WTC11 (cell line): ENCODE measurements at regions not wholly inside any gene's neighbourhood (a gene's known extent, or its start where the extent isn't known, plus 50 kb on each side); places are given as distances from the start of the nearest gene placed in this dataset.

ENCODE experiments used
- ATAC-seq: fragments of 200-7000 bp; cut with Tn5 transposase; 2 replicates; pipeline ENCODE4 v1.10.0; 2021; ENCODE audit warnings: mild to moderate bottlenecking, moderate library complexity
- CTCF ChIA-PET: fragments of 300-600 bp; sonication (Branson Sonifier 250); formaldehyde crosslinking; loops from one replicate; lab custom pipeline; 2021; ENCODE audit warnings: antibody characterized with exemption; lab: Charles Lee
- POLR2A ChIA-PET: fragments of 350-600 bp; sonication (Branson Sonifier 250); formaldehyde crosslinking; loops from one replicate; lab custom pipeline; 2021; ENCODE audit warnings: antibody characterized with exemption; lab: Charles Lee
- DNase-seq: peaks from one replicate; pipeline ENCODE4 v3.0.0; 2021; ENCODE audit warnings: low spot score
- H3K27ac Mint-ChIP-seq: 2 replicates; pipeline ENCODE4 v1.8.0; 2021; ENCODE audit warnings: mixed read lengths
- H3K27me3 Mint-ChIP-seq: 2 replicates; pipeline ENCODE4 v1.8.0; 2021; ENCODE audit warnings: low read depth, mild to moderate bottlenecking, moderate library complexity, mixed read lengths
- H3K36me3 Mint-ChIP-seq: 2 replicates; pipeline ENCODE4 v1.8.0; 2021; ENCODE audit warnings: mixed read lengths
- H3K4me1 Mint-ChIP-seq: 2 replicates; pipeline ENCODE4 v1.8.0; 2022; ENCODE audit warnings: mixed read lengths
- H3K4me3 Mint-ChIP-seq: 2 replicates; pipeline ENCODE4 v1.8.0; 2021; ENCODE audit warnings: mild to moderate bottlenecking, moderate library complexity, mixed read lengths
- H3K9me3 Mint-ChIP-seq: 2 replicates; pipeline ENCODE4 v1.8.0; 2021; ENCODE audit warnings: mixed read lengths
- AR ChIP-seq: fragments of 250-450 bp; sonication (Bioruptor Pico); IDR thresholded peaks from 2 replicates; pipeline ENCODE4 v1.9.0; 2021; ENCODE audit warnings: mild to moderate bottlenecking
- ARID4B ChIP-seq: sonication (generic); formaldehyde crosslinking; IDR thresholded peaks from 2 replicates; pipeline ENCODE4 v1.8.0; 2023; ENCODE audit warnings: missing genetic modification reagents, mild to moderate bottlenecking, borderline replicate concordance
- CDX4 ChIP-seq: fragments of 250-450 bp; sonication (Bioruptor Pico); IDR thresholded peaks from 2 replicates; pipeline ENCODE4 v1.9.0; 2021; ENCODE audit warnings: moderate library complexity, mild to moderate bottlenecking, inconsistent platforms, borderline replicate concordance
- CREB1 ChIP-seq: sonication (generic); formaldehyde crosslinking; IDR thresholded peaks from 2 replicates; pipeline ENCODE4 v1.8.0; 2023; ENCODE audit warnings: mild to moderate bottlenecking, missing genetic modification reagents
- E2F5 ChIP-seq: sonication (generic); formaldehyde crosslinking; IDR thresholded peaks from 2 replicates; pipeline ENCODE4 v1.8.1; 2022; ENCODE audit warnings: mild to moderate bottlenecking, moderate library complexity, missing genetic modification reagents
- ELF4 ChIP-seq: sonication (generic); formaldehyde crosslinking; IDR thresholded peaks from 2 replicates; pipeline ENCODE4 v1.8.1; 2022; ENCODE audit warnings: low read depth, mild to moderate bottlenecking, moderate library complexity, missing genetic modification reagents
- EMX1 ChIP-seq: fragments of 250-450 bp; sonication (Bioruptor Pico); IDR thresholded peaks from 2 replicates; pipeline ENCODE4 v1.8.0; 2021; ENCODE audit warnings: mild to moderate bottlenecking
- ETV6 ChIP-seq: sonication (generic); formaldehyde crosslinking; IDR thresholded peaks from 2 replicates; pipeline ENCODE4 v1.8.1; 2022; ENCODE audit warnings: mild to moderate bottlenecking, missing genetic modification reagents
- FOXP4 ChIP-seq: sonication (generic); formaldehyde crosslinking; IDR thresholded peaks from 2 replicates; pipeline ENCODE4 v1.8.0; 2022; ENCODE audit warnings: mild to moderate bottlenecking, missing genetic modification reagents
- GRHL2 ChIP-seq: fragments of 250-450 bp; sonication (Bioruptor Pico); IDR thresholded peaks from 2 replicates; pipeline ENCODE4 v1.8.0; 2022; ENCODE audit warnings: mild to moderate bottlenecking, moderate library complexity; ENCODE audit not compliant: insufficient replicate concordance, severe bottlenecking
- GTF2I ChIP-seq: fragments of 250-450 bp; sonication (Bioruptor Pico); conservative IDR thresholded peaks from 2 replicates; pipeline ENCODE4 v1.4.0; 2021; ENCODE audit warnings: mild to moderate bottlenecking
- IRF2 ChIP-seq: sonication (generic); formaldehyde crosslinking; IDR thresholded peaks from 2 replicates; pipeline ENCODE4 v1.8.0; 2022; ENCODE audit warnings: low read depth, missing genetic modification reagents, borderline replicate concordance
- KAT7 ChIP-seq: sonication (generic); formaldehyde crosslinking; IDR thresholded peaks from 2 replicates; pipeline ENCODE4 v1.8.1; 2023; ENCODE audit warnings: missing genetic modification reagents, mild to moderate bottlenecking, borderline replicate concordance
- MYBL2 ChIP-seq: sonication (generic); formaldehyde crosslinking; IDR thresholded peaks from 2 replicates; pipeline ENCODE4 v1.8.1; 2023; ENCODE audit warnings: mild to moderate bottlenecking, moderate library complexity, missing genetic modification reagents
- NFATC4 ChIP-seq: fragments of 250-450 bp; sonication (Bioruptor Pico); IDR thresholded peaks from 2 replicates; pipeline ENCODE4 v1.9.0; 2021; ENCODE audit warnings: mild to moderate bottlenecking
- NR1H2 ChIP-seq: sonication (generic); formaldehyde crosslinking; IDR thresholded peaks from 2 replicates; pipeline ENCODE4 v1.9.0; 2021; ENCODE audit warnings: mild to moderate bottlenecking, moderate library complexity, missing genetic modification reagents
- NR3C1 ChIP-seq: sonication (generic); formaldehyde crosslinking; conservative IDR thresholded peaks from 2 replicates; pipeline ENCODE4 v1.8.1; 2023; ENCODE audit warnings: low read depth, mild to moderate bottlenecking, missing genetic modification reagents
- PRRX2 ChIP-seq: fragments of 250-450 bp; sonication (Bioruptor Pico); IDR thresholded peaks from 2 replicates; pipeline ENCODE4 v1.8.0; 2021; ENCODE audit warnings: mild to moderate bottlenecking
- RORB ChIP-seq: fragments of 250-450 bp; sonication (Bioruptor Pico); IDR thresholded peaks from 2 replicates; pipeline ENCODE4 v1.9.0; 2021; ENCODE audit warnings: mild to moderate bottlenecking
- STAT6 ChIP-seq: sonication (generic); formaldehyde crosslinking; conservative IDR thresholded peaks from 2 replicates; pipeline ENCODE4 v1.8.1; 2023; ENCODE audit warnings: mild to moderate bottlenecking, low read depth, missing genetic modification reagents, moderate library complexity
- TEAD4 ChIP-seq: sonication (generic); formaldehyde crosslinking; IDR thresholded peaks from 2 replicates; pipeline ENCODE4 v1.8.0; 2022; ENCODE audit warnings: mild to moderate bottlenecking, missing genetic modification reagents
- ZNF138 ChIP-seq: sonication (generic); formaldehyde crosslinking; conservative IDR thresholded peaks from 2 replicates; pipeline ENCODE4 v1.8.1; 2022; ENCODE audit warnings: mild to moderate bottlenecking, moderate library complexity, missing genetic modification reagents
- ZNF263 ChIP-seq: sonication (generic); formaldehyde crosslinking; IDR thresholded peaks from 2 replicates; pipeline ENCODE4 v1.8.1; 2022; ENCODE audit warnings: low read depth, mild to moderate bottlenecking, moderate library complexity, missing genetic modification reagents

- POLR2A ChIA-PET, result no interaction called here
- H3K4me3 Mint-ChIP-seq, result no peak overlapping the region
- no peaks in the 10 kb centered on the region for H3K27me3 Mint-ChIP-seq
- H3K36me3 Mint-ChIP-seq, result no peaks in the 10 kb centered on the region
- H3K9me3 Mint-ChIP-seq, result peaks cover 19% of the 10 kb centered on the region
- peaks cover 5% of the 10 kb centered on the region for H3K4me1 Mint-ChIP-seq
- no peak overlapping the region for H3K27ac Mint-ChIP-seq
- ATAC-seq, result no peak
- CTCF ChIA-PET, result no interaction called here
- TF ChIP-seq TEAD4 (CRISPR knock-in tag) (no peak), GRHL2 (CRISPR knock-in tag) (no peak), ZNF138 (CRISPR knock-in tag) (no peak), GTF2I (no peak), NFATC4 (CRISPR knock-in tag) (no peak), E2F5 (CRISPR knock-in tag) (no peak), RORB (CRISPR knock-in tag) (no peak), MYBL2 (CRISPR knock-in tag) (no peak), AR (CRISPR knock-in tag) (no peak), EMX1 (CRISPR knock-in tag) (no peak), ELF4 (no peak)
- TF ChIP-seq, all 79 proteins: peak for 0
- peak; percentile 16 for DNase-seq
Measured at GRCh38 chr5:33048315-33048714, 337.2 kb downstream of the NPR3 start.

- ChIA-PET POLR2A (no interaction called here), CTCF (no interaction called here)
- no peak overlapping the region for H3K4me3 Mint-ChIP-seq
- TF ChIP-seq ARID4B (CRISPR knock-in tag), result no peak
- TF ChIP-seq NR1H2 (CRISPR knock-in tag), result no peak
- no peak for TF ChIP-seq ZNF263 (CRISPR knock-in tag)
- TF ChIP-seq NR3C1, result no peak
- no peak for TF ChIP-seq FOXP4 (CRISPR knock-in tag)
- no peak for TF ChIP-seq CREB1 (CRISPR knock-in tag)
- no peak for TF ChIP-seq CDX4 (CRISPR knock-in tag)
- no peak for TF ChIP-seq STAT6 (CRISPR knock-in tag)
- TF ChIP-seq KAT7 (CRISPR knock-in tag), result no peak
- no peak for TF ChIP-seq ETV6 (CRISPR knock-in tag)
- TF ChIP-seq IRF2 (CRISPR knock-in tag), result no peak
- TF ChIP-seq E2F5 (CRISPR knock-in tag), result no peak
- TF ChIP-seq PRRX2 (CRISPR knock-in tag), result no peak
Measured at GRCh38 chr5:33049298-33049697, 338.2 kb downstream of the NPR3 start.

More at GRCh38 chr5:33049298-33049697, 338.2 kb downstream of the NPR3 start:
- Mint-ChIP-seq H3K27me3 (no peaks in the 10 kb centered on the region), H3K9me3 (peaks cover 24% of the 10 kb centered on the region), H3K4me1 (peaks cover 5% of the 10 kb centered on the region), H3K27ac (no peak overlapping the region), H3K36me3 (peaks cover 3% of the 10 kb centered on the region)
- DNase-seq, result no peak
- peak; percentile 51 for ATAC-seq
